ENCODE measurements at regions not wholly inside any gene's neighbourhood (a gene's known extent, or its start where the extent isn't known, plus 50 kb on each side); places are given as distances from the start of the nearest gene placed in this dataset.

DNA sequence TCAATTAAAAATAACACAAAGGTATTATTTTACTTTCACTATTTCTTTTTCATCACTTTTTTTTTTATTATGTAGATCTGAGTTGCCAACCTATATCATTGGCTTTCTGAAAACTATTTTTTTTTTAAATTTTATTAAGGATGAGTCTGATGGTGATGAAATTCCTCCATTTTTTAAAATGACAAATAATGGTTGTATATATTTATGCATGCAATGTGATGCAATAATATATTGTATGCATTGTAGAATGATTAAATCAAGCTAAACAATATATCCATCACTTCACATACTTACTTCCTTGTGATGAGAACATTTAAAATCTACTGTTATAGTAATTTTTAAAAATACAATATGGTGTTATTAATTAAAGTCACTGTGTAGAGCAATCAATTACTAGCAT is 1081.6 kb downstream of the CNTNAP5 start:
- no peaks in the 10 kb centered on the region for H3K36me3 ChIP-seq (replicated peaks; ENCODE audit: control insufficient read depth, insufficient read depth, low read length)
- no peak overlapping the region for H3K4me3 ChIP-seq (ENCODE audit: insufficient read depth, low read depth, low read length)
- no peak for DNase-seq
- no peaks in the 10 kb centered on the region for H3K27me3 ChIP-seq (ENCODE audit: control insufficient read depth, insufficient read depth, low read length)

DNA sequence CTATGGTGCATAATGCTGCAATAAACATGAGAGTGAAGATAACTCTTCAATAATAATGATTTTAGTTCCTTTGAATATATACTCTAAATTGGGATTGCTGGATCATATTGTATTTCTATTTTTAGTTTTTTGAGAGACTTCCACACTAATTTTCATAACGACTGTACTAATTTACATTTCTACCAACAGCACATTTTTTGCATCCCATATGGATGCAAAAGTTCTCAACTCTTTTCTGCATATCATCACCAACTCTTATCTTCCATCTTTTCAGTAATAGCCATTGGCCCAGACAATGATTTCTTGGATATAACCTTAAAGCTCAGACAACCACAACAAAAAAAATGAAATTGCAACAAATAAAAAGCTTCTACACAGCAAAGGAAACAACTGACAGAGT is 1082.4 kb downstream of the CNTNAP5 start:
- Histone ChIP-seq H3K27me3 (ENCODE audit: control insufficient read depth, insufficient read depth, low read length) (no peaks in the 10 kb centered on the region), H3K36me3 (replicated peaks; ENCODE audit: control insufficient read depth, insufficient read depth, low read length) (no peaks in the 10 kb centered on the region), H3K4me3 (ENCODE audit: insufficient read depth, low read depth, low read length) (no peak overlapping the region)
- DNase-seq, result no peak

DNA sequence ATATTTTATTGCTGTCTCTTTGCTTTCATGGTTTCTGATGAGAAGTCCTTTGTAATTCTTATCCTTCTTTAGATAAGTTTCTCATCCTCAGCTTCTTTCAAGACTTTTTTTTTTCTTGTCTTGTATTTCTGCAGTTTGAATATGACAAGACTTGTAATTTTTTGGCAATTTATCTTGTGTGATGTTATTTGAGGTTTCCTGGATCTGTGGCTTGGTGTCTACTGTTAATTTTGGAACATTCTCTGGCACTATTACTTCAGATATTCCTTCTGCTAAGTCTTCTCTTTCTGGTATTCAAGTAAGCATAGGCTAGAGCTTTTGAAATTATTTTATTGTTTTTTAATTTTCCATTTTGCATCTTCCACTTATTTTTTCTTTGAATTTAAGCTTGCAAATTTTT is 1083.2 kb downstream of the CNTNAP5 start:
- Histone ChIP-seq H3K27me3 (ENCODE audit: control insufficient read depth, insufficient read depth, low read length) (no peaks in the 10 kb centered on the region), H3K36me3 (replicated peaks; ENCODE audit: control insufficient read depth, insufficient read depth, low read length) (no peaks in the 10 kb centered on the region), H3K4me3 (ENCODE audit: insufficient read depth, low read depth, low read length) (no peak overlapping the region)
- no peak for DNase-seq

DNA sequence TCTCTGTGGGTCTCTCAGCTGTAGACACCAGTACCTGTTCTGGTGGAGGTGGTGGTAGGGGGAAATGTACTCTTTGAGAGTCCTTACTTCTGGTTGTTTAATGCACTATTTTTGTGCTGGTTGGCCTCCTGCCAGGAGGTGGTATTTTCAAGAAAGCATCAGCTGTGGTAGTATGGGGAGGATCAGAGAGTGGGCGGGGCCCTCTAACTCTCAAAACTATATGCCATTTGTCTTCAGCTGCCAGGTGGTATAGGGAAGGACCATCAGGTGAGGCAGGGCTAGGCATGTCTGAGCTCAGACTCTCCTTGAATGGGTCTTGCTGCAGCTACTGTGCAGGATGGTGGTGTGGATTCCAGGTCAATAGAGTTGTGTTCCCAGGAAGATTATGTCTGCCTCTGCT is 1100.8 kb downstream of the CNTNAP5 start:
- no peak overlapping the region for H3K4me3 ChIP-seq (ENCODE audit: insufficient read depth, low read depth, low read length)
- no peaks in the 10 kb centered on the region for H3K27me3 ChIP-seq (ENCODE audit: control insufficient read depth, insufficient read depth, low read length)
- H3K36me3 ChIP-seq (replicated peaks; ENCODE audit: control insufficient read depth, insufficient read depth, low read length), result no peaks in the 10 kb centered on the region
- no peak for DNase-seq

DNA sequence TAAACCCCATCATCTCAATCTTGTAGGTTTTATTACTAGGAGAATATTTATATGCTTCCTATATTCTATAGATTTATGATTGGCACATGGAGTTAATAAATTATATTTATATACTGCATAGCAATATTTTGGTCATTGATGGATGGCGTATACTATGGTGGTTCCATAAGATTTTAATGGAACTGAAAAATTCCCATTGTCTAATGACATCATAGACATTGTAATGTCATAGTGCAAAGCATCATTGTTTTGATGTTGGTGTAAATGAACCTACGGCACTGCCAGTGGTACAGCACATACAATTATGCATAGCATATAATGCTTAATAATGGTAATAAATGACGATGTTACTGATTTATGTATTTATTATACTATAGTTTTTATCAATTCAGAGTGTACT is 1135.9 kb downstream of the CNTNAP5 start:
- H3K27me3 ChIP-seq (ENCODE audit: control insufficient read depth, insufficient read depth, low read length), result no peaks in the 10 kb centered on the region
- no peak for DNase-seq
- no peak overlapping the region for H3K4me3 ChIP-seq (ENCODE audit: insufficient read depth, low read depth, low read length)
- H3K36me3 ChIP-seq (replicated peaks; ENCODE audit: control insufficient read depth, insufficient read depth, low read length), result no peaks in the 10 kb centered on the region

DNA sequence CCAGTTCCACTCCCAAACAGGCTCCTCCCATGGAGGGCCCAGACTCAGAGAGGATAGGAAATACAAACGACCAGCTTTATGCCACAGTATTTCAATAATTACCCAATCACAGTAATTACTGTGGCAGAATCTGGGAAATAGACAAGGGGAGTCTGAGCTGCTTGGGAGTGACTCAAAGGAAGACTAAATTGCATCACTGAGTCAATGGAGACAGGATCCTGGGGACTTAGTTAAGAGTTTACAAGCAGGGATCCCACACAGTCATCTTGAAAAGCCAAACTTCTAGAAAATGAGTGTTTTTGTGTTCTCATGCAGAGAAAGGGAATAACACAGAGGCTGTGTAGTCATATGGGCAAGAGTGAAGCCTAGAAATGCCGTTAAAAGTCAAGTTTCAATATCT is 1142.1 kb downstream of the CNTNAP5 start:
- H3K4me3 ChIP-seq (ENCODE audit: insufficient read depth, low read depth, low read length), result no peak overlapping the region
- no peaks in the 10 kb centered on the region for H3K27me3 ChIP-seq (ENCODE audit: control insufficient read depth, insufficient read depth, low read length)
- no peak for DNase-seq
- no peaks in the 10 kb centered on the region for H3K36me3 ChIP-seq (replicated peaks; ENCODE audit: control insufficient read depth, insufficient read depth, low read length)

DNA sequence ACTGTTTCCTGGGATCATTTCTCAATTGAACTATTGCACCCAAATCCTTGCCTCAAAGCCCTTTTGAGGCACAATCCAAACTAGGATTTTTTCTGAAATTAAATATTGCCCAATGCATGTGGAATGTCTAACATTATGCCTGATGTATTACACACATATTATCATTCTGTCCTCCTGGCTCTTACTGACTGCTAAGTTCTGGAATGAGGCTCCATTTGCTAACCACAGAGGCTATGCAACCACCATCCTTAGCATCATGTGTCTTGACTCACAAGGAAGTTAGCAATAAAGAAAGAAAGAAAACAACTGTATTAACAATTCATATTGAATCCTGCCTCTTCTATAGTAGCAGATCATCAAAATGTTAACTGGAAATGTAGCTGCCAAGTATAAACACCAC is 1142.7 kb downstream of the CNTNAP5 start:
- DNase-seq, result no peak
- Histone ChIP-seq H3K27me3 (ENCODE audit: control insufficient read depth, insufficient read depth, low read length) (no peaks in the 10 kb centered on the region), H3K4me3 (ENCODE audit: insufficient read depth, low read depth, low read length) (no peak overlapping the region), H3K36me3 (replicated peaks; ENCODE audit: control insufficient read depth, insufficient read depth, low read length) (no peaks in the 10 kb centered on the region)

DNA sequence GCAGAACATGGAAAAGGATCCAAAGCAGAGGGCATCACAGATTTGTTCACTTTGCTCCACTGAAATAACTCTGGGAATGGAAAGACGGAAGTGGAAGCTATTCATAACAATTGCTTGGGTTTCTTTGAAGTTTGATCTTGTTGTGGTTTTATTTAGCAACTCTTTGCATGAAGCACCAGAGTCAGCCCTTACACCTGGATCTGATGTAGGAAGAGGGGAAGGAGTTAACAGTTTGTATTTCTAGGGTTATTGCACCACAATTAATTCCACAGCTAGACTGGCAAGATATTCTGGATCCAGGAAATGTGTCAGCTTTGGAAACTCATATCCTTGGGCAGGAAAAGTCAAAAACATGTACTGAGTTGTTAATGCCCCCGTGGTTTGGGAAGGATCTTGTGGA is 1143.4 kb downstream of the CNTNAP5 start:
- DNase-seq, result no peak
- Histone ChIP-seq H3K4me3 (ENCODE audit: insufficient read depth, low read depth, low read length) (no peak overlapping the region), H3K27me3 (ENCODE audit: control insufficient read depth, insufficient read depth, low read length) (no peaks in the 10 kb centered on the region), H3K36me3 (replicated peaks; ENCODE audit: control insufficient read depth, insufficient read depth, low read length) (no peaks in the 10 kb centered on the region)

DNA sequence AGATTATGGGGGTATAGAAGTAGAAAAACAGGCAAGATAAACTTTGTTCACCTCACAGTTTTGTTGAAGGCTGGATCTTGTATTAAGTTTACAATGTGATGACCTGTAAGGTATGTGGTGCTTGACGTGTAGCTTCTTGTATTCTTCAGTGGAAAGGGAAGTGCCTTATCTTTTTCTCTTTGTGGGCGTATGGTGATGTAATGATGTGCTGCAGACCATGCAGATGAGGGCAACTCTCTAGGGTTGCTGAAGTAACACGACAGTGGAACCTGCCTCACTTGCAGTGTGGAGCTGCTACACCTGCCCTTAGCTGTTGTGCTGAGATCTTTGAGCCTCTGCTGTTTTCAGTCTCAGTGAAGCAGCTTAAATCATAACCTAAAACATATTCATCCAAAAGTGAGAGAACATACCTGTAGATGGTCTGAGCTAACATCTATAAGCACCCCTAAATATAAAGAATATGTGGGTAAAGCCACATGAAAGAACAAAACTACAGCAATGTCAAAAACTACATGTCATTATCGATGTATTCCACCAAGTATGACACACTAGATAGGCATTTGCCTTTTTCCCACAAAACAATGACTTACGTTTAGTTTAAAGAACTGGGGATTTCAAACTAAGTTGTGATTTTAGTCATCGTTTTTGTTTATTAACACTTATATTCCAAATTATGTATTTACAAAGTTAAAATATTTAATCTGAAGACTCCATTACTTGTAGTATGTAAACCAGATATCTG is 1144.1 kb downstream of the CNTNAP5 start:
- Histone ChIP-seq H3K36me3 (replicated peaks; ENCODE audit: control insufficient read depth, insufficient read depth, low read length) (no peaks in the 10 kb centered on the region), H3K4me3 (ENCODE audit: insufficient read depth, low read depth, low read length) (no peak overlapping the region), H3K27me3 (ENCODE audit: control insufficient read depth, insufficient read depth, low read length) (no peaks in the 10 kb centered on the region)
- DNase-seq, result no peak

DNA sequence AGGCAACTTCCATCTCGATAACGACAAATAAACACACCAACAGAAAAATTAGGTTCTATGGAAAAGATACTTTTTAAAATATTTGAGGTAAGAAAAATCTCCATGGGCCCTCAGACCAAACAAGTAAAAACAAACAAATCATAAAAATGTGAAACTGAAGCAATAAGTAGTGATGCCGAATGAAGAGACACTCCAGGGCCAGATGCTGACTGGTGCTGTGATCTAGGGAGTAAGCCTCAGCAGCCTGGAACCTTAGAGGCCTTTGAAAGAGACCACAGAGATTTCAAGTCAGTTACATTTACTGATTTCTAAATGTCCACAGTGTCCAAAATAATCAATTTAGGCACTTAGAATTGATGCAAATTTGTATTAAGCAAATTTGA is 1144.7 kb downstream of the CNTNAP5 start:
- Histone ChIP-seq H3K27me3 (ENCODE audit: control insufficient read depth, insufficient read depth, low read length) (no peaks in the 10 kb centered on the region), H3K36me3 (replicated peaks; ENCODE audit: control insufficient read depth, insufficient read depth, low read length) (no peaks in the 10 kb centered on the region), H3K4me3 (ENCODE audit: insufficient read depth, low read depth, low read length) (no peak overlapping the region)
- no peak for DNase-seq

DNA sequence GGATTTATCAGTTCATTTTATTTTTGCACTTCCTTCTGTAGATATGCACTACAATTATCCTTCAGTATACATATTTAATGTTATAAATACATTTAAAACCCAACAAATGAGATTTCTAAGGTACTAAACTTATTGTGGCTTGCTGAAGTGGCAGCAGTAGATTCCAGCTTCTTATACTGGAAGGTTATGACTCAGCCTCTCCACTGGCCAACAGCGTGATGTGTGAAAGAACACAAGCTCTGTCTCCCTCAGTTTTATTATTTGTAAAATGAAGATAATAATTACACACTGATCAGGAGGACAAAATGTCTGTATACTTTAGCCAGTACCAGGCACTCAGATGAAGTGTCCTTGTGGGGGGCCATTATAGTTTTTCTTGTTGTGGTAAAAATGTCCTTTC is 1147.1 kb downstream of the CNTNAP5 start:
- DNase-seq, result no peak
- no peaks in the 10 kb centered on the region for H3K36me3 ChIP-seq (replicated peaks; ENCODE audit: control insufficient read depth, insufficient read depth, low read length)
- H3K4me3 ChIP-seq (ENCODE audit: insufficient read depth, low read depth, low read length), result no peak overlapping the region
- no peaks in the 10 kb centered on the region for H3K27me3 ChIP-seq (ENCODE audit: control insufficient read depth, insufficient read depth, low read length)

DNA sequence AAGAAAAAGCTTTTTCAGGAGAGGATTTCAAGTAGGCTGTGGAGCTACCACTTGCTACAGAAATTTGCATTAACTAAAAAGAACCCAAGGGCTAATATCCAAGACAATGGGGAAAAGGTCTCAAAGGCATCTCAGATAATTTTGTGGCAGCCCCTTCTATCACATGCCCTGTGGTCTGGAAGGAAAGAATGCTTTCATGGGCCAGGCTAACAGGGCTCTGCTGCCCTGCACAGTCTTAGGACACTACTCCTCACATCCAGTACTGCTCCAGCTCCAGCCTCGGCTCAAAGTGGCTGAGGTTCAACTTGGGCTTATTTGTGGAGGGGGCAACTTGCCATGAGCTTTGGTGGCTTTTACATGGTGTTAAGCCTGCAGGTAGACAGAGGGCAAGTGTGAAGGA is 1150.3 kb downstream of the CNTNAP5 start:
- H3K27me3 ChIP-seq (ENCODE audit: control insufficient read depth, insufficient read depth, low read length), result no peaks in the 10 kb centered on the region
- DNase-seq, result no peak
- no peaks in the 10 kb centered on the region for H3K36me3 ChIP-seq (replicated peaks; ENCODE audit: control insufficient read depth, insufficient read depth, low read length)
- no peak overlapping the region for H3K4me3 ChIP-seq (ENCODE audit: insufficient read depth, low read depth, low read length)

DNA sequence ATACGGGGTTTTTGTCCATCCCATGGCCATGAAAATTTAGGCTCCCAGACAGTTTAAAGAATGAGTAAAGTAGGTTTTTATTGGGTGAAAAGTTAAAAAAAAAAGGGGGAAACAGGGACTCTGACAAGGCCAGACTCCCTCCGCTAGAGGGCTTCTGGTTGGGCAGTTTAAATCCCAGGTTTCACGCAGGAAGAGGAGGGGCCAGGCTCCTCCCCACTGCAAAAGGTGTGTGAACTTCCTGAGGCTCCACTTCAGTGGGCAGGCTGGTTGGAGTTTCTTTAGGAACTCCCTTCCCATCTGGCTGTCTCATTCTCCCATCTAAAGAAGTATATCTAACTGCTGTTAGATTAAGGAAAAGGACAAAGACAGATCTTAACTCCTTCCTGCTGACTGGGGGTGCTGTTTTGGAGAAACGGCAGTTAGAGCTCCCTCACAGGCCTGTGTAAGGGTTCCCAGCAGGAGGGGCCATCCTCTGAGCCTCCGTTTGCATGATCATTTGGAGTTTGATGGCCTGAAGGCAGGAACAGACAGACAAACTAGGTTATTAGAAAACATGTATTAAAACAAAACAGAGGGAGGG is 1160.7 kb downstream of the CNTNAP5 start:
- Histone ChIP-seq H3K27me3 (ENCODE audit: control insufficient read depth, insufficient read depth, low read length) (no peaks in the 10 kb centered on the region), H3K4me3 (ENCODE audit: insufficient read depth, low read depth, low read length) (no peak overlapping the region), H3K36me3 (replicated peaks; ENCODE audit: control insufficient read depth, insufficient read depth, low read length) (no peaks in the 10 kb centered on the region)
- peak; percentile 1 for DNase-seq

DNA sequence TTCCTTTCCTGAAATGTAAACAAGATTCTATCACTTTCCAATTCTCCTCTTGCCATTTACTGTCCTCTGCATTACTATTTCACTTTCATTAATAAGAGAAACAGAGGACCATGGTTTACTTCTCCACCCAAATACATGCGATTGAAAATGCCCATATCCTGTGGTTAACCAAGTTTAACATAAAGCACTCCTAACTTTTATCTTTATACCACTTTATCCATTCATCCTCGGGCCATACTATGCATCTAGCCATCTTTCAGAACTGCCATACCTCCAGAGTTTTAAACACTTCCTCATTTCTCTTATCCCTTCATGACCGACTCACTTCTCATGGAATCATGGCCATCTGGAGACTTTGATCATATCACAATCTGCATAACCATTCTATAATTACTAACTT is 1182.3 kb downstream of the CNTNAP5 start:
- no peak overlapping the region for H3K4me3 ChIP-seq (ENCODE audit: insufficient read depth, low read depth, low read length)
- DNase-seq, result no peak
- H3K27me3 ChIP-seq (ENCODE audit: control insufficient read depth, insufficient read depth, low read length), result no peaks in the 10 kb centered on the region
- H3K36me3 ChIP-seq (replicated peaks; ENCODE audit: control insufficient read depth, insufficient read depth, low read length), result no peaks in the 10 kb centered on the region

DNA sequence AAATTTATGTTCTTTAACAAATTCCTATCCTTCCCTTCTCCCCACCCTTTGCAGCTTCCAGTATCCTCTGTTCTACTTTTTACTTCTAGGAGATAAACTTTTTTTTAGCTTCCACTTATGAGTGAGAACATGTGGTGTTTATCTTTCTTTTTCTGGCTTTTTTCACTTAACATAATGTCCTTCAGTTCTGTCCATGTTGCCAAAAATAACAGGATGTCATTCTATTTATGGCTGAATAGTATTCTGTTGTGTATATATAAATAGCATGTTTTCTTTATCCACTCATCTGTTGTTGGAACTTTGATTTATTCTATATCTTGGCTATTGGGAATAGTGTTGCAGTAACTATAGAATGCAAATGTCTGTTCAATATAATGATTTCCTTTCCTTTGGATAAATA is 1191.2 kb downstream of the CNTNAP5 start:
- Histone ChIP-seq H3K27me3 (ENCODE audit: control insufficient read depth, insufficient read depth, low read length) (no peaks in the 10 kb centered on the region), H3K36me3 (replicated peaks; ENCODE audit: control insufficient read depth, insufficient read depth, low read length) (no peaks in the 10 kb centered on the region), H3K4me3 (ENCODE audit: insufficient read depth, low read depth, low read length) (no peak overlapping the region)
- no peak for DNase-seq

DNA sequence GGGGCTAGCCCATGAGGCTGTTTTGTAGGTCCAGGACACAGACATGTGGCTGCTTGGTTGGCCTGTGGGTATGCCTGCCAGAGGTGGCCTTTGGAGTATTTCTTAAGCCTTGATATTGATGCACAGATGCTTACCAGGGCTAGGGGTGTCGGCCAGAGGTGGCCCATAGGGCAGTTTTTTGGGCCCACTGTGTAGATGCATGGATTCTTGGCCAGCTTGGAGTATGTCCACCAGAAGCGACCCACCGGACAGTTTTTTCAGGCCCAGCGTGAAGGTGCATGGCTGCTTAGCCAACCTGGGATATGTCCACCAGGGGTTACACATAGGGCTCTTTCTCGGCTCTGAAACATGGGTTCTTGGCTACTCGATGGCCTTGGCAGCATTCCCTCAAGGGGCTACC is 1199.1 kb downstream of the CNTNAP5 start:
- no peaks in the 10 kb centered on the region for H3K27me3 ChIP-seq (ENCODE audit: control insufficient read depth, insufficient read depth, low read length)
- no peak for DNase-seq
- no peak overlapping the region for H3K4me3 ChIP-seq (ENCODE audit: insufficient read depth, low read depth, low read length)
- no peaks in the 10 kb centered on the region for H3K36me3 ChIP-seq (replicated peaks; ENCODE audit: control insufficient read depth, insufficient read depth, low read length)

Measured in H7 (cell line).